NCI-H446 (cell line): ENCODE measurements at regions not wholly inside any gene's neighbourhood (a gene's known extent, or its start where the extent isn't known, plus 50 kb on each side); places are given as distances from the start of the nearest gene placed in this dataset.

Source experiments
- DNase-seq, 2 experiments: peaks; one replicate each; lab custom pipeline; 2025; lab: John Stamatoyannopoulos, UW

DNA sequence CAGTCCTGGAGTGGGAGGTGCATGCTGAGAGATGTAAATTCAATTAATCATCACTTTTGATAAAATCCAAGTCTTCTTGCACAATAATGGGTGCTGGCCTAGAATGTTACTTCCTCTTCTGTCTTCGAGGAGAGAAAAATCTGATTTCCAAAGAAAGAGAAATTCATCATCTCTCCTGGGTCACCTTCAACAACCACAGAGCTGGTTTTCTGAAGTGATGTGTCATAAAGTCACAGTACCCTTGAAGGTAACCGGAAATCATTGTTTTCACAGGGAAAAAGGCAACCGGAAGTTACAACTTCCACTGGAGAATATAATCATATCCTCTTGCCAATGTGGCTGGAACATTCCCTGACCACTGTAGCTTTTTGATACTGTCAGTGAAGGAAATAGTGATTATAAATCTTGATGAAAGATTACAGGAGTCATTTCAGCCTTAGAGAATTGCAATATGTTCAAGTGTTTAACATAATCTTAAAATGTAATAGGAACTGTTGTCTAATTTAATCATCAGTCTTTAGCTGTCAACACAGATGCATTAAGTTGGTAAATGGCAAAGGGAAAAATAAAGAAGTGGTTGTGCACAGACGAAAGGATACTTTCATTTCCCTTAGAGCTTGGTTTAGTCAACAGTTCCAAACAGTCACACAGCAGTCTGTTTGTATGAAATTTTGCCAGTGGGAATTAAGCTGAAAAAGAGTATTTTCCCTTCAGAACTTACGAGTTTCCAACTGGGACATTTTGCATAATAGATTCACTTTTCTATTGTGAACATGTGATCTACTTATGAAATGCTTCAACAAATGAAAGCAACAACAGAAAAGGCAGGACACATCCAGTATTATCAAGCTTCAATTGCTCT, 106.5 kb upstream of the SLC4A7 start:
- DNase-seq, result no peak

DNA sequence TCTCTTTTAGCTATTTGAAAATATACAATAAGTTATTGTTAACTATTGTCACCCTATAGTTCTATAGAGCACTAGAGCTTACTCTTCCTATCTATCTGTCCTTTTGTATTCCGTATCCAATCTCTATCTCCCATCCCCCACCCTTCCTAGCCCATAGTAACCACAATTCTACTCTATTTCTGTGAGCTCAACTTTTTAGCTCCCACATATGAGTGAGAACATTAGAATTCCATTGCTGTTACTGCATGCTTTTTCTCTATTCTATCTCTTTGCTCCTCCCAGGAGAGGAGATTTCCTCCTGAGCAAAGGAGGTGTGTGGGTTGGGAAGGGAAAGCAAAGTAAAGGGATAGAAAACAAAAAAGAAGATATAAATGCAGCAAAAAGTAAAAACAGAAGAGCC, 105.6 kb upstream of the SLC4A7 start:
- no peak for DNase-seq

DNA sequence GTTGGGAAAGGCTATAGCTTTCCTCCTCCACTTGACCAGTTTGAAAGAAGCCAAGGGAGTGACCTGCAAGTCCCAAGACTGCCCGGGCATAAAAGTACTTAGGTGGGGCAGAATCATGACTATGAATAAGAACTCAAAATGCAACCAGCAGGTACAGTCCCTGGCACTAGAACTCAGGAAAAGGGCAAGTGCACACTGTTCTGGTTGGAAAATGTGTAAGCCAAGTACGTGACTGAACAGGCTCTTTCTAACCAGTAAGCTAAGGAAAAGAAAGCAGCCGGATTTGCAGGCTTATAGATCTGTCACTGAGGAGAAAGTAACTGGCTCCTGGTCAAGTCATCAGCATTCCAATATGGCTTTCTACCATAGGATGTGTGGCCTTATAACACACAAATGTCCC, 101.2 kb upstream of the SLC4A7 start:
- no peak for DNase-seq

DNA sequence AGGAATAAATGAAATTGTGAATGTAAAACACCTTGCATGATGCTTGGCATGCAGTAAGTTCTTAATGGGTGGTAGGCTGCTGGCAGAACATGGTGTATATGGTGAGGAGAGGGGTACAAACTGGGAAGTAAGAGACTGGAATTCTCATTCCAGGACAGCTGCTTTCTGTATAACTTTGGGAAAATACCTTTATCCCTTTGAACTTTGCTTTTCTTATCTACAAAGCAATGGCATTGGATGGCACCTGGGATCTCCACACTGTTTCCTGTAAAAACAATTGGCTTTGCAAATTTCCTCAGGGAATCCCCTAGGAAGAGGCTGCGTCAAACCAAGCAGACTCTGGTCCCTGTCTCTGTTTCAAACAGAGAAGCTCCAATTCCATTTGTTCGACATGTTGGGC, 100.7 kb upstream of the SLC4A7 start:
- no peak for DNase-seq

DNA sequence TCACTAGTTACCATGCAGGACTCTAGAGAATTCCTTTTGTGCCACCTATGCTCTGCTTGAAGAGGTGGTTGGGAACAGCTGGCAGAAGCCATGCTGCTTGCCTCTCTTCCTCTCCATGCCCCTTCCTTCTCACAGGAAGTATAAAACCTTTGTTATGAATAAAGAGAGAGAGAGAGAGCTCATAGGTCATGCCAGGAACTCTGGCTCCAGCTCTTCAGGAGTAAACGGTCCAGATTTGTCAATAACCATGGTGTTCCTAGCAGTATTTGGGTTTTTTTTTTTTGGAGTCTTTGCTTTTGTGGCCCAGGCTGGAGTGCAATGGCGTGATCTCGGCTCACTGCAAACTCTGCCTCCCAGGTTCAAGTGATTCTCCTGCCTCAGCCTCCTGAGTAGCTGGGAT, 97.7 kb upstream of the SLC4A7 start:
- no peak for DNase-seq

DNA sequence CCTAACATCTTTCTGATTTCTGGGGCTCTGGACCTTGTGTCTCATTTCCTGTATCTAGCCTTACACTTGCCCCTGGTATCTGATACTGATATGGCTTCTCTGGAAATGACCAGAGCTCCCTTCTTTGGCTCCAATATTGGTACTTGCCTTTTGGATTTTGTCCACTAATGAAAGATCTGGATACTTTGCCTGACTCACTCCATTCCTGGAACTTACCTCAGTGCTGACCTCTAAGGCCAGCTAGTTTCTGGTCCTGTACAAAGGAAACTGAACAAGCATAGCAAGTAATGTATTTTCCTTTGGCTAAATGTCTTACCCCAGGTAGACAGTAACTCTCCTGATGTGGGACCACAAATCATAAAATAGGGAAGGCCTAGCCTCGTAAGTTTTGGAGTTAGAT, 93.8 kb upstream of the SLC4A7 start:
- no peak for DNase-seq

DNA sequence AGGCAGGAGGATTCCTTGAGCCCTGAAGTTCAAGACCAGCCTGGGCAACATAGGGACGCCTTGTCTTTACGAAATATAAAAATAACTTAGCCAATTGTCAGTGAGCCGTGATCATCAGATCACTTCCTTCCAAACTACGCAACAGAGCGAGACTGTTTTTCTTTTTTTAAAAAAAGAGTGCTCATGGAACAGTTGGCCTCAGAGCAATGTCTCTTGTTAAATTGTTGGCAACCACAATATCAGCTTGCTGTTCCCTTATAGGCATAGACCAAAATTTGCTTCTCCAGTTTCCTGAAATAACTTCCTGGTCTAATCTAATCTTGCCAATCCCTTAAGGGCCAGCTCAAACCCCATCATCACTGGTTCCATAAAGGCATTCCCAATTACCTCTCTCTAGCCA, 93.3 kb upstream of the SLC4A7 start:
- no peak for DNase-seq

DNA sequence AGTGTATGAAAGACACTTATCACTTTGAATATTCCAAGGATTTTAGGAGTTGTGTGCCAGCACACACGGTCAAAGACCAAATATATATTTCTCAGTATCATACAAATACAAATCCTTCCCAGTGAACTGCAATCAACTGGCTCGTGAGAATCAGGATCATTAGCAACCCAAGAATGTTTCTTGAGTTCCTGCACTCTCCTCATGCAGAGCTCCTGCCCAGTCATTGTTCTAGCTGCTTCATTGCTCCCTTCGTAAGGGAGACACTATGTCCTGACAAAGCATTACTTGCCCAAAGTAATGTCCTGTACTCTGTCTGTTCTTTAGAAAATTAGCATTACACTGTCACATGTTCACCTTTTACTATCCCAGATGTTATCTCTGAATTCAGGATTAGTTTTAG, 92.0 kb upstream of the SLC4A7 start:
- no peak for DNase-seq

DNA sequence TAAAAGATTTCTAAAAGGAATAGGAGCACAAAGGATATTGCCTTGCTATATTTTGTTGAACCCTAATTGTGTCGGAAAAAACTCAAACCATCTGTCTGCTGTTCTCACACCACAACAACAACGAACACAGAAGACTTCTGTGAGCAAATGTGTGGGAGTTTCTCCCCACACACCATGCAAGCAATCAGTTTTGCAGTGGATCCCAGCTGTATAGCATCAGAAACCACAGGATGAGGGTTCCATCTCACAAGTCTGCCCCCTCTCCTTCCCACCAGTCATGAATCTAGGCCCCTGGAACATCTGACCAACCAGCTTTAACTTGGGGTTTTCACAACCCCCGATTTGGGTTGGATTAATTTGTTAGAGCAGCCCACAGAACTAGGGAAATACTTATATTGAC, 91.3 kb upstream of the SLC4A7 start:
- no peak for DNase-seq

DNA sequence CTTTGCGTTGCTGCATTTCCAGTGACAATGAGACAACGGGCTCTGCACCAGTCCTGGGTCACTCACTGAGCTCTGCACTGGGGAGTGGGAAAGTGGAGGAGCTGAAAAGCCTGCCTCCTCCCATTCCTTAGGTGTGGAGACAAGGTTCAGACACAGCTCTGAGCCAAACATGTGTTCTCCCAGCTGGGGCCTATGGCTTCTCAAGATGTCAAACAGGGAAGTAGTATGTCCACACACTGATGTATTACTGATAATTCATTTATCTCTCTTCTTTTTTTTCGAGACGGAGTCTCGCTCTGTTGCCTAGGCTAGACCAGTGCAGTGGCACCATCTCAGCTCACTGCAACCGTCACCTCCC, 90.2 kb upstream of the SLC4A7 start:
- DNase-seq, result no peak

DNA sequence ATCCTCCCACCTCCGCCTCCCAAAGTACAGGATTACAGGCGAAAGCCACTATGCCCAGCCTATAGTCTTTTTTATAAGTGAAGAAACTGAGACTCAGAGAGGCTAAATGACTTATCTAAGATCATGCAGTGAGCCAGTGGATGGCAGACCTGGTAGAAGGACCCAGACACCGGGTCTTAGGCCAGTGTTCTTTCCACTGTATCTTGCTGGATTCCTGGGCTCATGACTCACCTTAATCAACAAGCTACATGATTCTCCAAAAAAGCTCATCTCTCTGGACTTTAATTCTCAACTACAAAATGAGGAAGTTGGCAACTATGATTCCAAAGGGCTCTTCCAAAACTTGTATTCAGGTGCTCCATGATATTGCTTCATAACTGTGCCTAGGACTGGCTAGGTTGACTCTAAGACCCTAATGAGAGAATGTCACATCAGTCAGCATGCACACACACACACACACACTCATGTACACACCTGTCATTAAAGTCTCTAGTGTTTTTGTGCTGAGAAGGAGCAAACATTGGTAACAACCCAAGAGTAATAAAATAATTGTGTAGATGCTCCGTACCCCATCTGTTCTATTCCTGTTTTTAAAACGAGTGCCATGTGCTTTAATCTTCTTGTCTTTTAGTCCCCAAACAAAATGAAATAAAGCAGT, 89.7 kb upstream of the SLC4A7 start:
- no peak for DNase-seq

DNA sequence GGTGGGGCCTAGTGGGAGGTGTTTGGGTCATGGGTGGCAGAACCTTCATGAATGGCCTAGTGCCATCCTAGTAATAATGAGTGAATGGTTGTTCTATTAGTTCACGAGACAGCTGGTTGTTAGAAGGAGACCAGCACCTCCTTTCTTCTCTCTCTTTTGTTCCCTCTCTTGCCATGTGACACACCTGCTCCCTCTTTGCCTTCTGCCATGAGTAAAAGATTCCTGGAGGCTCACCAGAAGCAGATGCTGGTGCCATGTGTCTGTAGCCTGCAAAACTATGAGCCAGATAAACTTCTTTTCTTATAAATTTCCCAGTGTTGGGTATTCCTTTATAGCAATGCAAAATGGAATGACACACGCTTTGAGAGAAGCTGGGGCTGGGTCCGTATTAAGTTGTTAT, 89.0 kb upstream of the SLC4A7 start:
- DNase-seq, result no peak

DNA sequence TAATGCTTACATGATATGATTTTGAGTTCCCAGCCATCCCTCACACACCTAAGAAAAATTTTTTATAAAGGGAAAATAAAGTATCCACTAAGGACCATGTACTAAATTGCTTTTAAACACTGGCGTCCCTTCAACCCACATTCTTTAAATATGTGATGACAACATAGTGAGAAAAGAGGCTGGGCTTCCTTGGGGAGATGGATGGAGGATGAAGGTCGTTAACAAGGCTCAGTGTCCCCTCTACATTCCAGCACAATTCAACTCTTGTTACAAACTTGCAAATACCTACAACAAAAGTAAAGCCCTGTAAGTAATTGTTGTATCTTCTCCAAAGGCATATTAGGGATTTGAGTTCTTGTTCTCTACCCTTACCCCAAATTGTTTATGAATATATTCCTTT, 87.2 kb upstream of the SLC4A7 start:
- DNase-seq, result no peak

DNA sequence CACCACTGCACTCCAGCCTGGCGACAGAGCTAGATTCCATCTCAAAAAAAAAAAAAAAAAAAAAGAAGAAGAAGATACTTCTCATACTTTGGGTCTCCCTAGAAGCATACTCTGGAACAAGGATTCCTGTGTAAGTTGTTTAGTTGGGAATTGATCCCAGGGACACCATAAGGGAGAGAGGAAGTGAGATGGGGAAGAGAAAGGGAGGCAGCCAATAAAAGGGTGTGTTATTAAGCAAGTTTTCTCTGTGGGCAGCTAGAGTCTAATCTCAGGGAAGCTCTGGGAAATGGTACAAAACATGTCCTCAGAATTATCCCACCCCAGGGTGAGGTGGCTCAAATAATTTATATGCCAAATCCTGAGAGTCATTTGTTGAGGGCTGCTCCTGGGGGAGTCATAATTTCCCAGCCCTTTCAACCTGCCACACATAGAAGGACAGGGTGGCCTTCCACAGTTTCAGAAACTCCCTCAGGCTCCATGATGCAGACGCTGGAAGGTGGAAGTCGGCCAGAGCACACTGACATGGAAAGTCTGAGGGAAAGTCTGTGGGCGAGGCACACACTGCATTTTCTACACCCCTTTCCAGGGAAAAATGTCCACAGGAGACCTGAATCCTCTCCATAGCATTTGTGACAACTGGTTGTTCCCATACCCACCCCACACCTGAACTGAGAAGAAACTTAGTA, 86.4 kb upstream of the SLC4A7 start:
- DNase-seq, result no peak

DNA sequence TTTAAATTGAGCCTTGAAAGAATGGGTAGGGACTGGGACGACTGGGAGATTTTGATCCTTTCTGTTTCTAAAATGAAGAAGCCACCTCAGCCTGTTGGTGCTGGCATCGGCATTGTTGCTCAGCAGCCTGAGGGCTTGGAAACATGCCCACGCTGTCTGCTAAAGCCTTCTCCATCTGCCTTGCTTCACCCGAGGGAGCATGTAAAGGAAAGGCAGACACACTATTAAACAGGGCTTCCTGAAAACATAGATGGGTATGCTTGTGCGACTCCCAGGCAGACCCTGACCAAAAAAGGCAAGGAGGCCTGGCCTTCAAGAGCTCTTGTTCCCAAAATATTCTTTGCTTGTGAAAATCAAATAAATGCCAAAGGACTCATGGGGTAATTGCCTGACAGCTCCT, 84.2 kb upstream of the SLC4A7 start:
- peak; percentile 79 to 88 for DNase-seq

DNA sequence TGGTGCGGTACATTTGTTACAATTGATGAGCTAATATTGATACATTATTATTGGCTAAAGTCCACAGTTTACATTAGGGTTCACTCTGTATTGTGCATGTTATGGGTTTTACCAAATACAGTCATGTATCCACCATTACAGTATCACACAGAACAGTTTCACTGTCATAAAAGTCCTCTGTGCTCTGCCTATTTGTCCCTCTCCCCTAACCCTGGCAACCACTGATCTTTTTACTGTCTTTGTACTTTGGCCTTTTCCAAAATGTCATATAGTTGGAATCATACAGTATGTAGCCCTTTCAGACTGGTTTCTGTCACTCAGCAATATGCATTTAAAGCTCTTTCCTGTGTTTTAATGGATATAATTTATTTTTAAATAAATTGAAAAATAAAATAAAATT, 83.1 kb upstream of the SLC4A7 start:
- no peak for DNase-seq

DNA sequence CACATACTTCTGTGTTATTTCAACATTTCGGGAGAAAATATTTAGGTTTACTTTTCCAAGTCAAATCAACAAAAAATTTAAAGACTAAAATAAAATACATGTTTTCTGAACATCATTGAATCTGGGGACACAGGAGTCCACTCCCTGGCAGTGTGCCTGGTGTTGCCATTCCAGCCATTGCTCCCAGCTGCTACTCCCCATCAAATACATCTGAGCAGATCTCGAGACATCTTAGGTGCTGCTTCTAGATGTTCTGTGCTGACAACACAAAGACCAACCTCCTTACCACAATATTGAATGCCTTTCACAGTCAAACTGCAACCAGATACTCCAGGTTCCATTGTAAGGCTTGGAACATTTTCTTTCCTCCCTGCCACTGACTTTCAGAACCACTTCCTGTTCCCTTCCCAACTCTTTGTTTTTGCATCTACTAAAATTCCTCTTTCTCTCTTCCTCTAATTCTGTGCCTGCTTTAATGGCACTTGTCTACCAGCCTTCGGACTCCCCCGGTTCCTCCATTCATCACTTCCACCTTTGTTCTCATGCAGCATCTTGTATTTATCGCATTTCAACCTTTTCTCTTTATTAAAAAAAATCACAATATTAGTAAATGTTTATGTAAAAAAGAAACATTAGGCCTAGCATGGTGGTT, 81.1 kb upstream of the SLC4A7 start:
- DNase-seq, result no peak

DNA sequence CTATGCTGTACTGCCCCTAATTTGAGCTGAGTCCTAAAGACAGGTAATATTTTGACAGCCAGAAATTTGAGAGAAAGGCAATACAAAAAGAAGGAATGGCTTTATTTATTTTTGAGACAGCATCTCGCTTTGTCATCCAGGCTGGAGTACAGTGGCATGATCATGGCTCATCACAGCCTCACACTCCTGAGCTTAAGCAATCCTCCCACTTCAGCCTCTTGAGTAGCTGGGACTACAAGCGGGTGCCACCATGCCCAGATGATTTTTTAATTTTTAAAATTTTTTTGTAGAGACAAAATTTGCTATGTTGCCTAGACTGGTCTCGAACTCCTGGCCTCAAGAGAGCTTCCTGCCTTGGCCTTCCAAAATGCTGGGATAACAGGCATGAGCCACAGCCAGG, 77.4 kb upstream of the SLC4A7 start:
- no peak for DNase-seq

DNA sequence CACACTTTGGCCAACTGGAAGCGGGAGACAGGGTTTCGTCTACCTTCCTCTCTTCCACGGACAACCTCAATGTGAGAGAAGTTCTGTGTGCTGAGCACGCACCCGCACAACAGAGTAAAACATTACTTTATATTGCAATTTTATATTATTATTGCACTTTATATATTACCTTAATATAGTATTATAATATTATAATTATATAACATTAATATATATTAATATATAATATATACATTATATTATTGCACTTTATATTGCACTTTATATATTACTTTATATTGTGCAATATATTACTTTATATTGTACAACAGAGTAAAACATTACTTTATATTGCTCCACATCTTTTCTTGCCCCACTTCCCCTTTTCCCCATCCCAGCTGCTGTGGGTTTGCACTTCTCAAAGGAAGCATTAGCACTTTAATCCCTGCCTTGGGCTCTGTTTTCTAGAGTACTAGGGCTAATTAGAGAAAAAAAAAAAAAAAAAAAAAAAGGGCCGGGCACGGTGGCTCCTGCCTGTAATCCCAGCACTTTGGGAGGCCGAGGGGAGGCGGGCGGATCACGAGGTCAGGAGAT, 76.4 kb upstream of the SLC4A7 start:
- no peak for DNase-seq

DNA sequence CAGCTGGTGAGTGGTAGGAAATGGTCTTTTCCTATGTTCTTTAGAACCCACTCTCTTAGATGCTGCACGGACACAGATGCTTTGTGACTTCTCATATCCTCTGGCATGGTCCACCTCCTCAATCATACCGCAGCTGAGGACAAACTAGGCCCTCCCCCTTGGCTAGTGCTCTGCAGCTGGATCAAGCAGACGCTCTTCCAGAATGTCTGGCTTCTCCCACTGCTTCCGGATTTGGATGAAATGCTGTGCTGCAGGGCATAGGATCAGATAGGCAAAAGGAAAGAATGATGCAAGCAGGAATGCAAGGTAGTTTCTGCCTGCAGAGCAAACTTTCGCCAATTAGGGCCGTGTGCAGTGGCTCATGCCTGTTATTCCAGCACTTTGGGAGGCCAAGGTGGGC, 75.7 kb upstream of the SLC4A7 start:
- DNase-seq, result peak in 1 of 2 experiments; percentile 35

DNA sequence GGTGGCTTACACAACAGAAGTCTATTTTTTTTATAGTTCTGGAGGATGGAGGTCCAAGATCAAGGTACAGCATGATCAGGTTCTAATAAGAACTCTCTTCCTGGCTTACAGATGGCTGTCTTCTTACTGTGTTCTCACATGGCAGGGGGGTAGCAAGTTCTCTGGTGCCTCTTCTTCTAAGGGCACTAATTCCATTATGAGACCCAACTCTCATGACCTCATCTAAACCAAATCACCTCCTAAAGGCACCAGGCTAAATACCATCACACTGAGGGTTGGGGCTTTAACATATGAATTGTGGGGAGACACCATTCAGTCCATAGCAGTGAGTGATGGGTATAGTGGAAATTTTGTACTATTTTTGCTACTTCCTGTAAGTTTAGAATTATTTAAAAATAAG, 75.2 kb upstream of the SLC4A7 start:
- DNase-seq, result no peak

DNA sequence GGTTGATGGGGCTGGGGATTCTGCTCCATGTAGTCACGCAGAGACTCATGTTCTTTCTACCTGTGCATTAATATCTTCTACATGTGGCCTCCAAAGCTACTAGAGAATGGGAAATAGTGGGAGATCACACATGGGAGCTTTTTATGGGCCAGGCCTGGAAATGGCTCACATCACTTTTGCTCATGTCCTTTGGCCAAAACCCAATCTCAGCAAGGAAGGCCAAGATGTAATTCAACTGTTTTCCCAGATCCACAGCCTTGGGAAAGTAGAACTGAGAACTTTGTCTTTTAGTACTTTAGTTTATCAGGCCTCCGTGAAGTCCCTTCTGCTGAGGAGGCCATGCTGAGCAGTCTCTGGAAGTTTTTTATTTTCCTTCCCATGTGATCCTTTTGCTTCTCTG, 73.2 kb upstream of the SLC4A7 start:
- DNase-seq, result no peak
